SJSA1 (cell line): ENCODE measurements at regions not wholly inside any gene's neighbourhood (a gene's known extent, or its start where the extent isn't known, plus 50 kb on each side); places are given as distances from the start of the nearest gene placed in this dataset.

ENCODE experiments used
- DNase-seq, 2 experiments: peaks; one replicate each; pipeline ENCODE4 v3.0.0-alpha.2; 2015 to 2020; ENCODE audit warnings: low spot score in 2 of 2, low read depth in 1 of 2
- H3K27ac ChIP-seq: fragments of 250-450 bp; sonication (Bioruptor Pico); 2 replicates; pipeline ENCODE4 v1.5.1; 2020; ENCODE audit warnings: mild to moderate bottlenecking, moderate library complexity
- H3K27me3 ChIP-seq: fragments of 250-450 bp; sonication (Bioruptor Pico); replicated peaks from 2 replicates; pipeline ENCODE4 v1.5.1; 2020; ENCODE audit warnings: mild to moderate bottlenecking, moderate library complexity
- H3K36me3 ChIP-seq: fragments of 250-450 bp; sonication (Bioruptor Pico); 2 replicates; pipeline ENCODE4 v1.5.1; 2020; ENCODE audit warnings: mild to moderate bottlenecking
- H3K4me1 ChIP-seq: fragments of 250-450 bp; sonication (Bioruptor Pico); replicated peaks from 2 replicates; pipeline ENCODE4 v1.6.1; 2021; ENCODE audit warnings: mild to moderate bottlenecking
- H3K4me3 ChIP-seq: fragments of 250-450 bp; sonication (Bioruptor Pico); 2 replicates; pipeline ENCODE4 v1.5.1; 2020; ENCODE audit warnings: mild to moderate bottlenecking
- H3K9me3 ChIP-seq: fragments of 250-450 bp; sonication (Bioruptor Pico); replicated peaks from 2 replicates; pipeline ENCODE4 v1.5.1; 2020; ENCODE audit warnings: mild to moderate bottlenecking

DNA sequence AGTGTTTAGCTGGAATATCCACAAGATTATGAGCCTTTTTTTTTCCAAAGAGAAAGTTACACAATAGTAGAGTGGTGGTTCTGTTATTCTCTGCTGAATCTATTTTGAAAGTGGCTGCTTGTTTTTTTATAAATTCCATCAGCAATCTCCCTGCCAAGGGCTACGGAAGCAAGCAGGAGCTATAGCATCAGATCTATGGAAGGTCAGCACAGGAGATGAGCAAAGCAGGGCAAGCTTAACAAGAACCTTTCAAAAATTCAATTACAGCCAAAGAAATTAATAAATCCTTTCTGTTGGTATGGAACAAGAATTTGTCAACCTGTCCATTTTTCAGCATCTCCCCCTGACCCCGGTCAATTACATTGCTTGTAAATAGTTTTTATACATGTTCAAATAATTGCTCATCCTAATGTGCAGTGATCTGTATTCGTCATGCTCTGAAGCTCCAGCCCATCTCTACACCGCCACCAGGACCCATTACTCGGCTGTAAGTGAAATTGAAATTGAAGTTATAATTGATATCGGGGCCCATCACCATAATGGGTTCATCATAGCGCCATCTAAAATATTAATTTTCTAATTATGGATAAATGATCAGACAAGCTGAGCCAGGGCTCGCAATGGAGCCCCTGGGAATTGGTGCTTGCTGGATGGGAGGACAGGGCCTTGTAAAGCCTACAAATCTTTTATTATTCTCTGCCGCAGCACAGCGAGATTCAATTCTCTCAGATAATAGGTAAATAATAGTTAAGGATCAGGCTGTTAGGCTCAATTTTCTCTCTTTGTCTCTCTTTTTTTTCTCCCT, 215.1 kb downstream of the ATG4C start:
- no peaks in the 10 kb centered on the region for H3K27me3 ChIP-seq
- H3K4me3 ChIP-seq = no peak overlapping the region
- H3K4me1 ChIP-seq = no peaks in the 10 kb centered on the region
- DNase-seq = no peak
- no peak overlapping the region for H3K27ac ChIP-seq
- no peaks in the 10 kb centered on the region for H3K9me3 ChIP-seq
- no peaks in the 10 kb centered on the region for H3K36me3 ChIP-seq

DNA sequence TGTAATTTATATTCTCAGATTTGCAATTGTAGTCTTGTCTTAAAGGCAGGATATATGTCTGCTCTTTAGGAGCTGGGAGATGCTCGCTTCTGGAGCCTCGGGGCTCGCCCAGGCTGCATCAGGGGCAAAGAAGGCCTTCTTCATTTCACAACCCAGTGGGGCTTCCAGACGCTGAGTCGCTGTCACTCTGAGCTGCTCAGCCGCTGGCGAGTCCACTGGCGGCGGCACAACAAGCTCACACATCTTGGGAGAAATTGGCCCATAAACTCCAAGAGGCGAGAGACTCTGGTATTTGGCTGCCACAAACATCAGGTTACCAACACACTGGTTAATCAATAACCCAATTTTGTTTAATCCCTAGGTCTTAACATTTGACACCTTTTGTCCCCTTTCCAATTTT, 216.6 kb downstream of the ATG4C start:
- H3K27ac ChIP-seq = no peak overlapping the region
- no peak for DNase-seq
- no peaks in the 10 kb centered on the region for H3K4me1 ChIP-seq
- no peaks in the 10 kb centered on the region for H3K9me3 ChIP-seq
- H3K27me3 ChIP-seq = no peaks in the 10 kb centered on the region
- no peak overlapping the region for H3K4me3 ChIP-seq
- no peaks in the 10 kb centered on the region for H3K36me3 ChIP-seq

DNA sequence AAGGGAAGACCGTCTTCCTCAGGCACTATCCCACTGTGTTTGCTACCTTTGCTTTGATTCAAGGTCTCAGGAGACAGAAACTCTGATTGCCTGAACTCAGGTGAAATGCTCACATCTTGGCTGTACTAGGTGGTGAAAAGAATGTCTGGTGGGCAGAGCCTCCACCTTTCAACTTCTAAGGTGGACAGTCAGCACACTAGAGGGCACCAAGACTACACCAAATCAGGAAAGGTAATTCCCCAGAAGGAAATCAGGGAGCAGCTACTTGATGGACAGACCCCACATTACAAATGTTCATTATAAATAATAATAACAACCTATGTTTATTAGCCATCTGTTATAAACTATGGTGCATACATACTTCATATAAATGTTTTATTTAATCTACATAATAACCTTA, 220.9 kb downstream of the ATG4C start:
- Histone ChIP-seq H3K36me3 (no peaks in the 10 kb centered on the region), H3K4me1 (no peaks in the 10 kb centered on the region), H3K9me3 (no peaks in the 10 kb centered on the region; the same call in 1 of the 2 replicates), H3K4me3 (no peak overlapping the region), H3K27ac (no peak overlapping the region), H3K27me3 (no peaks in the 10 kb centered on the region)
- DNase-seq = no peak

DNA sequence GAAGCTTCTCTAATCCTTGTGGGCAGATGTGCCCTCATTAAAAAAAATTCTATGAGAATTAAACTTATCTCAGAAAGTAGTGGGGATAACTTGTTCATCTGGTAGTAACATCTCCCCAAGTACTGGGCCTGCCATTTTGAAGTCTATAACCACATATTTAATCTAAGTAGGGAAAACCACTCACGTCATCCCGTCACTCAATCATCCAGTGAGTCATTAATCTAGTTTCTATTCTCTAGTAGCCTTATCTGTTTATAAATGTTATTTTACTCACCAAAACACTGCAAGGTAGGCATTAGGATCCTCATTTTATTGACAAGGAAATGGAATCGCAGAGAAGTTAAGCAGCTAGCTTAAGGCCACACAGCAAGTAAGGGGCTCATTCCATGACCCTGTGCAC, 221.9 kb downstream of the ATG4C start:
- DNase-seq = no peak
- no peaks in the 10 kb centered on the region for H3K36me3 ChIP-seq
- no peaks in the 10 kb centered on the region; the same call in 1 of the 2 replicates for H3K9me3 ChIP-seq
- H3K27ac ChIP-seq = no peak overlapping the region
- H3K4me3 ChIP-seq = no peak overlapping the region
- H3K4me1 ChIP-seq = no peaks in the 10 kb centered on the region
- no peaks in the 10 kb centered on the region for H3K27me3 ChIP-seq

DNA sequence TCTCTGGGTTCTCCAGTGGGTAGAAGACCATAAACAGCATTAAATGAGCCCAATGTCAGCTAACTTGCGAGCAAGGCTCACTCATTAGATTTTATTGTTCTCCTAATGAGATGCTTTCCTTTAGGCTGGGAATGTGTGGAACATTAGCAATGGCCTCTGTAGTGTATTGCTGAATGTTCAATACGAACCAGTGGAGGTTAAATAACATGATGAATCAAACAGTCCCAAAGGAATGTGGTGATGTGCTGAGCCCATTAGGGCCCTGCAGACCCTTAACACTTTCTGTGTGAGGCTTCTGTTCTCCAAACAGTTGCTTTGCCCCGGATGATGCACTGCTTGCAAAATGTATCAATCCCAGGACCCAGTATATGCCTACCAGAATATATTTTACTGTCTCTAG, 225.5 kb downstream of the ATG4C start:
- no peak for DNase-seq
- no peak overlapping the region for H3K27ac ChIP-seq
- H3K4me1 ChIP-seq = no peaks in the 10 kb centered on the region
- H3K4me3 ChIP-seq = no peak overlapping the region
- H3K27me3 ChIP-seq = no peaks in the 10 kb centered on the region
- no peaks in the 10 kb centered on the region for H3K36me3 ChIP-seq
- H3K9me3 ChIP-seq = no peaks in the 10 kb centered on the region; the same call in 1 of the 2 replicates

DNA sequence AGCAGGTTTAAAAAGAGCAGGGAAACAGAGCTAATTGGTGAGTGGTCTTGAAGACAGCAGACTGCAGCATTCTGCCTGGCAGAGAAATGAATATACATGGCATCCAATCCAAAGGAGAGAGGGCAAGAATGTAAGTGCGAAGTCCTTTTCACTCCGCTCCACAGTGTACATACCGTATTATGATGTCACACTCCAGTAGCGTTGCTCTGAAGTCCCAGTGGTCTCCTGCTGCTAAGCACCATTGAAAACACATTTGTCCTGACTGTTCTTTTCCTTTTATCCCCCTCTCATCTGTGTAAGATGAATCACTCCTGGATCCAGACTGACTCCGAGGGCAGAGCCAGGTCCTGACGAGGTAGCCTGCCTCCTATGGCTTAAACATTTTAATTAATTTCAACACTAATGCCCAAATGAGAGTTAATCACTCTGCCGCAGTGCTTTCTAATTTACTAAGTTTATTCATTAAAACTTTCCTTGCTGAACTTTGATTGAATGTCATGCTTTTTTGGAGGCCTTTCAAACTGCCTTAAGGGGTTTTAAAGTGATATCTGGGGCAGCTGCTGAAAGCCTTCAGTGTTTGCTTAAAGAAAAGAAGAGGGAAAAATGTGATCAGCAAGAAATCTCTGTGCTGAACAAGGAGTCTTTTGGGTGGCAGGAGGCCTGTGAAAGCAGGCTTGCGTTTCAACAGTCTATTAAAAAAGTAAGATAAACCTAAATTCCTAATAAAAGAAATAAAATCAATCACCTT, 227.2 kb downstream of the ATG4C start:
- no peak overlapping the region for H3K4me3 ChIP-seq
- no peaks in the 10 kb centered on the region for H3K4me1 ChIP-seq
- no peak for DNase-seq
- H3K27ac ChIP-seq = no peak overlapping the region
- no peaks in the 10 kb centered on the region for H3K36me3 ChIP-seq
- H3K9me3 ChIP-seq = no peaks in the 10 kb centered on the region; the same call in 1 of the 2 replicates
- no peaks in the 10 kb centered on the region for H3K27me3 ChIP-seq

DNA sequence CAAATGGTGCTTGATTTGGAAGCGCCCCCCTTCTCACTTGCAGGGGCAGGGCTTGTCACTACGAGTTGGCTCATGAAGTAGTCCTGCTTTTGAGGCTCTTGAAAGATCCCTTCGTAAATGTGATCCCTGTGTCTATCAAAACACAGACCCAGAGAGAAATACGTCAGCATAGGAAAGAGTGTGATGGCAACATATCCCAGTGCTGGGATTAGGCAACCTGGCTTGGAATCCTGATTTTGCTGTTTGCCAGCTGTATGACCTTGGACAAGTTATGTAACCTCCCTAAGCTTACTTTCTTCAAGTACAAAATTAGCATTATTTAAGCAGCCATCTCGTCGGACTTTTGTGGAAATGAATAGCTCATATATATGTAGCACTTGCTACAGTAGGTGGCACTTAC, 228.4 kb downstream of the ATG4C start:
- no peak overlapping the region for H3K27ac ChIP-seq
- H3K9me3 ChIP-seq = no peaks in the 10 kb centered on the region; the same call in 1 of the 2 replicates
- H3K4me3 ChIP-seq = no peak overlapping the region
- DNase-seq = no peak
- H3K36me3 ChIP-seq = no peaks in the 10 kb centered on the region
- H3K27me3 ChIP-seq = no peaks in the 10 kb centered on the region
- no peaks in the 10 kb centered on the region for H3K4me1 ChIP-seq

DNA sequence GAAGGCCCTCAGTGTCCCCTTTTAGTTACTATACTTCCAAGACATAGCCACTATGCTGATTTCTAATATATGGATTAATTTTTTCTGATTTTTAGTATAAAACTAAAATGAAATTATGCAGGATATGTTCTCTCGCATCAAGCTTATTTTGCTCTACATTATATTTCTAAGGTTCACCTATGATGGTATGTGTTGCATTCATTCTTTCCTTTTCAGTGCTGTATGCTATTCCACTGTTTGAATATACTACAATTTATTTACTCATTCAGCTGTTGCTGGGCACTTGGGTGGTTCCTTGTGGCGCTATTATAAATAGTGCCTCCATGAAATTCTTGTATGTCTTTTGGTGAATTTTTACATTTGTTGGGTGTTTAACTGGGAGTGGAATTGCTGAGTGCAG, 230.3 kb downstream of the ATG4C start:
- Histone ChIP-seq H3K4me3 (no peak overlapping the region), H3K36me3 (no peaks in the 10 kb centered on the region), H3K9me3 (no peaks in the 10 kb centered on the region), H3K27me3 (no peaks in the 10 kb centered on the region), H3K27ac (no peak overlapping the region), H3K4me1 (no peaks in the 10 kb centered on the region)
- no peak for DNase-seq

DNA sequence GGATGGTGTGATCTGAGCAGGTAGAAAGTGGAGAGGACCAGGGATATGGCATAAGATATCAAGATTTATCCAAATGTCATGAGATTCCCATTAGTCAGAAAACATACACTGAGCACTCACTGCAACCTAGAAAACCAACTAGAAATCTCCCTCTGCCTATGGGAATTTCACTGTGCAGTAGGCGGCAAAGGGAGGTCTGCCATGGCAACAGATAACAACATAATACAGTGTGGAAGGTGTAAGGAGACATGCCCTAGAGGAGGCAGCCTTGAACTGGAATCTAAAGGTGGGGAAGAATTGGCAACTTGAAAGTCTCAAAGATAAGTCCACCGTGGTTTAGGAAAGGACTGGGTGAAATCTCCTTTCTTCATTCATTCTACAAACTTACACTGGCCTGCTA, 238.4 kb downstream of the ATG4C start:
- Histone ChIP-seq H3K36me3 (no peaks in the 10 kb centered on the region), H3K27me3 (no peaks in the 10 kb centered on the region), H3K9me3 (no peaks in the 10 kb centered on the region), H3K4me3 (no peak overlapping the region), H3K4me1 (peaks cover 5% of the 10 kb centered on the region), H3K27ac (no peak overlapping the region)
- no peak for DNase-seq

DNA sequence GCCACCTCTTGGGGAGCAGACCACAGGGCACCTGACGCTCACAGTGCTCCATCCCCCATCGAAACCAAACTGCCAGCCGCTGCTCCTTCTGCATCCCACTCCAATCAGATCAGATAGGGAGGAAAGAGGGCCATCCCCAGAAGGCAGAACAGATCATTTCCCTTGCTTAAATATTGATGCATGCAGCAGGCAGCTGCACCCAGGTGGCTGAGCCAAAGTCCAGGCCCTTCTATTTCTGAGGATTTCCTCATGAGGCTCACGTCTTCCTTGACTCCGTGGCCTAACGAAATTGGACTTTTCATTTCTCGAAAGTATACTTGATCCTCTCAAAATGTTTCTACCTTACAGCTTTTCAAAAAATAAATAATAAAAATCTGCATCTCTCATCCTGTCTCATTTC, 239.2 kb downstream of the ATG4C start:
- Histone ChIP-seq H3K4me3 (no peak overlapping the region), H3K36me3 (no peaks in the 10 kb centered on the region), H3K27ac (no peak overlapping the region), H3K27me3 (no peaks in the 10 kb centered on the region), H3K4me1 (peaks cover 12% of the 10 kb centered on the region), H3K9me3 (0 out of 2 replicates have a peak, but pooled peaks cover 3% of the 10 kb centered on the region)
- no peak for DNase-seq

DNA sequence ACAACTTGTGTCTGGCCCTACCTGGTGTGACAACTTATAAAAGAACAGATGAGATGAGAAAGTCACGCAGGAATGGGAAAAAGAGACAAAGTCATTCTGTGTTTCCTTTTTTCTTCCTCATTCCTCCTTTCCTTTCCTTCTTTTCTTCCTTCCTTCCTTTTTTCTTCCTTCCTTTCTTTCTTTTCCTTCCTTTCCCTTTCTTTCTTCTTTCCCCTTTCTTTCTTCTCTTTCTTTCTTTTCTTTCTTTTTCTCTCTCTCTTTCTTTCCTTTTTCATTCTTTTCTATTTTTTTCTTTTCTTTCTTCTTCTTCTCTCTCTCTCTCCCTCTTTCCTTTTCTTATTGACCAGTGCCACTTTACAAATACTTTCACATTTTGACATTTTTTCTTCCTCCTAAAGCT, 239.7 kb downstream of the ATG4C start:
- H3K27ac ChIP-seq = no peak overlapping the region
- no peak for DNase-seq
- no peaks in the 10 kb centered on the region for H3K27me3 ChIP-seq
- H3K4me3 ChIP-seq = no peak overlapping the region
- H3K36me3 ChIP-seq = no peaks in the 10 kb centered on the region
- H3K4me1 ChIP-seq = peaks cover 12% of the 10 kb centered on the region
- H3K9me3 ChIP-seq = 0 out of 2 replicates have a peak, but pooled peaks cover 3% of the 10 kb centered on the region

DNA sequence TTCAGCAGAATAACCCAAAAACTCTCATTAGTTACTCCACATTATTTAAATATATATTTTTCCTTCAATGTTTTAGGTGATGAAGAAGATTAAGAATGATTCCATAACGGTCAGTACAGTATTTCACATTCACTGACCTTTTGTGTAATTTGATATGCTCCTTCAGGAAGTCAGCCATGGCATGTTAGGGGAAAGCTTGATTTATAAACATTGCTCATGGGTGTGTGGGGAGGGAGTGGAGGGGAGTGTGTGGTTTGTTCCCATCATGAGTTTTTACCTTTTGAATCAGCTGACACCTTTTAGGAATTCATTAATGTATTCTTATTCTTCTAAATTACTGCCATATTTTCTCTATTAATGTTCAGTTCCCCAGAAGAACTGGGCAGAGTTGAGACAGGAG, 240.2 kb downstream of the ATG4C start:
- Histone ChIP-seq H3K27me3 (no peaks in the 10 kb centered on the region), H3K4me1 (peaks cover 12% of the 10 kb centered on the region), H3K36me3 (no peaks in the 10 kb centered on the region), H3K27ac (no peak overlapping the region), H3K9me3 (0 out of 2 replicates have a peak, but pooled peaks cover 3% of the 10 kb centered on the region), H3K4me3 (no peak overlapping the region)
- no peak for DNase-seq

DNA sequence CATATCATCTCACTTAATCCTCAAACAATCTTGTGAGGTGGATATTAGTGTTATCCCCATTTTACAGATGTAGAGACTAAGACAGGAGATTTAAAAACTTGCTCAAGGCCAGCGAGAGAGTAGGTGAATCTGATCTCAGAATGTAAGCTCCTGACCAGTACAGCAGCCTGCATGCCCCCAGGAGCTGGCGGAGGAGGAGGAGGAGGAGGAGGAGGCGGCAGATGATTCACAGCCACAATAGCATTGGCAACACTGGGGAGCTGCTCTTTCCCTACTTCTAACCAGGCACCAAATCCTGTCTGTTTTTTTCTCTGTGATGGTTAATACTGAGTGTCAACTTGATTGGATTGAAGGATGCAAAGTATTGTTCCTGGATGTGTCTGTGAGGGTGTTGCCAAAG, 243.2 kb downstream of the ATG4C start:
- H3K4me1 ChIP-seq = peaks cover 17% of the 10 kb centered on the region
- no peak overlapping the region for H3K4me3 ChIP-seq
- no peak for DNase-seq
- no peak overlapping the region for H3K27ac ChIP-seq
- 0 out of 2 replicates have a peak, but pooled peaks cover 6% of the 10 kb centered on the region for H3K9me3 ChIP-seq
- no peaks in the 10 kb centered on the region for H3K36me3 ChIP-seq
- no peaks in the 10 kb centered on the region for H3K27me3 ChIP-seq

DNA sequence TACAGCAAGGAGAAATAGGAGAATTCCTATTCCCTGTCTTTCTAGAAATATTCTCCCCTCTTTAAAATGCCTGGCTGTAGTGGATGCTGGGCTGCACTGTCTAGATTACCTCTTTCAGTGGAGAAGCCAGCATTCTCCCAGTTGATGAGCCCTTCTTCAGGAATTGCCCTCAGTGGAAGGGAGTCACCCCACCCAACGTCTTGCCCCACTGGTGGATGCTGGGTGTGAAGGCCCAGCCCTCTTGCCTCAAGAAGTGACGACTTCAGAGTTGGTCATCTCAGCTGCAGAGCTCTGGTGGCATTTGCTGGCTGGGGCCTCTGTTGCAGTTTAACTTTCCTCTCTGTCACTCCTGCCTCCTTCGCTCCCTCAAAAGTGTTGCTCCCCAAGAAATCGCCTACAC, 248.2 kb downstream of the ATG4C start:
- peaks cover 13% of the 10 kb centered on the region for H3K4me1 ChIP-seq
- no peak overlapping the region for H3K4me3 ChIP-seq
- H3K9me3 ChIP-seq = 0 out of 2 replicates have a peak, but pooled peaks cover 6% of the 10 kb centered on the region
- no peaks in the 10 kb centered on the region for H3K36me3 ChIP-seq
- H3K27ac ChIP-seq = no peak overlapping the region
- no peaks in the 10 kb centered on the region for H3K27me3 ChIP-seq
- no peak for DNase-seq
